Endothelial cell (in vitro differentiated cells): ENCODE measurements at regions not wholly inside any gene's neighbourhood (a gene's known extent, or its start where the extent isn't known, plus 50 kb on each side); places are given as distances from the start of the nearest gene placed in this dataset.

Experiments used
- DNase-seq: peaks from one replicate; pipeline ENCODE4 v3.0.0; 2021; ENCODE audit warnings: low spot score
- H3K27ac Mint-ChIP-seq: one replicate; pipeline ENCODE4 v1.8.0; 2021; ENCODE audit warnings: mixed read lengths, inconsistent platforms; ENCODE audit not compliant: unreplicated experiment
- H3K27me3 Mint-ChIP-seq: one replicate; pipeline ENCODE4 v1.8.0; 2021; ENCODE audit warnings: mild to moderate bottlenecking, moderate library complexity, mixed read lengths, inconsistent platforms; ENCODE audit not compliant: unreplicated experiment
- H3K36me3 Mint-ChIP-seq: one replicate; pipeline ENCODE4 v1.8.0; 2021; ENCODE audit warnings: mild to moderate bottlenecking, low read depth, mixed read lengths, inconsistent platforms; ENCODE audit not compliant: unreplicated experiment
- H3K4me1 Mint-ChIP-seq: one replicate; pipeline ENCODE4 v1.8.0; 2021; ENCODE audit warnings: mild to moderate bottlenecking, mixed read lengths, inconsistent platforms; ENCODE audit not compliant: unreplicated experiment
- H3K4me3 Mint-ChIP-seq: one replicate; pipeline ENCODE4 v1.8.0; 2021; ENCODE audit warnings: mild to moderate bottlenecking, mixed read lengths, inconsistent platforms; ENCODE audit not compliant: unreplicated experiment
- H3K9me3 Mint-ChIP-seq: one replicate; pipeline ENCODE4 v1.8.0; 2021; ENCODE audit warnings: mixed read lengths, inconsistent platforms; ENCODE audit not compliant: unreplicated experiment
- CTCF ChIP-seq: fragments of 200-600 bp; sonication (generic); IDR thresholded peaks from one replicate; pipeline ENCODE4 v1.5.0; 2021; ENCODE audit warnings: antibody characterized with exemption; ENCODE audit not compliant: unreplicated experiment

GRCh38 chr2:180751306-180751920, 229.0 kb upstream of the UBE2E3 start:
- H3K4me1 Mint-ChIP-seq, result no peaks in the 10 kb centered on the region
- no peak for TF ChIP-seq CTCF
- no peaks in the 10 kb centered on the region for H3K36me3 Mint-ChIP-seq
- no peak overlapping the region for H3K4me3 Mint-ChIP-seq
- H3K27me3 Mint-ChIP-seq, result peaks cover 1% of the 10 kb centered on the region
- no peak overlapping the region for H3K27ac Mint-ChIP-seq
- no peak for DNase-seq
- H3K9me3 Mint-ChIP-seq, result no peaks in the 10 kb centered on the region

- Mint-ChIP-seq H3K9me3 (no peaks in the 10 kb centered on the region), H3K4me3 (no peak overlapping the region), H3K4me1 (peaks cover under 1% of the 10 kb centered on the region), H3K36me3 (no peaks in the 10 kb centered on the region), H3K27me3 (no peaks in the 10 kb centered on the region), H3K27ac (no peak overlapping the region)
- DNase-seq, result no peak
- no peak for TF ChIP-seq CTCF
Observed at GRCh38 chr2:180747728-180748127, 232.7 kb upstream of the UBE2E3 start.

GRCh38 chr2:180743401-180743800, 237.0 kb upstream of the UBE2E3 start:
- no peak for DNase-seq
- Mint-ChIP-seq H3K27me3 (no peaks in the 10 kb centered on the region), H3K4me3 (no peak overlapping the region), H3K9me3 (no peaks in the 10 kb centered on the region), H3K4me1 (peaks cover 3% of the 10 kb centered on the region), H3K36me3 (no peaks in the 10 kb centered on the region), H3K27ac (no peak overlapping the region)
- no peak for TF ChIP-seq CTCF

GRCh38 chr2:180742801-180743200, 237.6 kb upstream of the UBE2E3 start:
- Mint-ChIP-seq H3K4me1 (peaks cover 3% of the 10 kb centered on the region), H3K27ac (no peak overlapping the region), H3K9me3 (no peaks in the 10 kb centered on the region), H3K36me3 (no peaks in the 10 kb centered on the region), H3K27me3 (no peaks in the 10 kb centered on the region), H3K4me3 (no peak overlapping the region)
- no peak for DNase-seq
- TF ChIP-seq CTCF, result no peak

GRCh38 chr2:180739070-180739469, 241.3 kb upstream of the UBE2E3 start:
- no peak for DNase-seq
- no peak for TF ChIP-seq CTCF
- no peak overlapping the region for H3K27ac Mint-ChIP-seq
- no peaks in the 10 kb centered on the region for H3K36me3 Mint-ChIP-seq
- no peaks in the 10 kb centered on the region for H3K27me3 Mint-ChIP-seq
- H3K4me1 Mint-ChIP-seq, result peaks cover 3% of the 10 kb centered on the region
- no peak overlapping the region for H3K4me3 Mint-ChIP-seq
- H3K9me3 Mint-ChIP-seq, result no peaks in the 10 kb centered on the region
